CD4-positive, CD25-positive, alpha-beta regulatory T cell (primary cell): ENCODE measurements at regions not wholly inside any gene's neighbourhood (a gene's known extent, or its start where the extent isn't known, plus 50 kb on each side); places are given as distances from the start of the nearest gene placed in this dataset.
"Not testable (repeated sequence)": the region's sequence is repeated elsewhere in the genome, so short reads cannot be mapped to it uniquely, and the experiment has no call there.

ENCODE experiments used
- ATAC-seq, 2 donors: fragments of 150-1000 bp; cut with Tn5 transposase; one replicate each; pipeline ENCODE4 v1.10.0; 2021; ENCODE audit warnings: low read depth in 2 of 2, moderate number of reproducible peaks in 2 of 2, moderate library complexity in 1 of 2
- DNase-seq, 3 donors: peaks; one replicate each; pipeline versions ENCODE4 v3.0.0 to v3.0.0-alpha.2; 2012 to 2022; ENCODE audit warnings: mixed read lengths in 1 of 3
- H3K27ac ChIP-seq: one replicate; pipeline ENCODE4 v1.7.0; 2013; ENCODE audit warnings: mild to moderate bottlenecking, low read length; ENCODE audit not compliant: insufficient read depth, poor library complexity, severe bottlenecking
- H3K27me3 ChIP-seq: one replicate; pipeline ENCODE4 v1.7.0; 2013; ENCODE audit warnings: low read length; ENCODE audit not compliant: control insufficient read depth, insufficient read depth
- H3K36me3 ChIP-seq: one replicate; pipeline ENCODE4 v1.7.0; 2013; ENCODE audit warnings: mild to moderate bottlenecking, low read length, moderate library complexity; ENCODE audit not compliant: control insufficient read depth, insufficient read depth
- H3K4me1 ChIP-seq: 2 replicates; pipeline ENCODE4 v1.7.0; 2013; ENCODE audit warnings: mild to moderate bottlenecking, low read length; ENCODE audit not compliant: insufficient read depth, control insufficient read depth, poor library complexity, severe bottlenecking
- H3K4me3 ChIP-seq: one replicate; pipeline ENCODE4 v1.7.0; 2013; ENCODE audit warnings: low read depth, mild to moderate bottlenecking, low read length, moderate library complexity
- H3K9me3 ChIP-seq, 2 experiments: 1 replicate in 1 of 2; 2 replicates in 1 of 2; pipeline ENCODE4 v1.7.0; 2013; ENCODE audit warnings: low read length in 2 of 2, mild to moderate bottlenecking in 1 of 2, moderate library complexity in 1 of 2; ENCODE audit not compliant: control insufficient read depth in 2 of 2
- H3K27ac Mint-ChIP-seq, 3 donors: one replicate each; pipeline ENCODE4 v1.8.0; 2020 to 2022; ENCODE audit warnings: mild to moderate bottlenecking in 3 of 3, mixed read lengths in 3 of 3, moderate library complexity in 2 of 3
- H3K27me3 Mint-ChIP-seq: one replicate; pipeline ENCODE4 v1.8.0; 2022; ENCODE audit warnings: mild to moderate bottlenecking, mixed read lengths
- H3K36me3 Mint-ChIP-seq: one replicate; pipeline ENCODE4 v1.8.0; 2020; ENCODE audit warnings: mixed read lengths
- H3K4me1 Mint-ChIP-seq, 4 donors: one replicate each; pipeline ENCODE4 v1.8.0; 2020 to 2022; ENCODE audit warnings: mixed read lengths in 4 of 4, mild to moderate bottlenecking in 1 of 4
- H3K4me3 Mint-ChIP-seq, 4 donors: one replicate each; pipeline ENCODE4 v1.8.0; 2020 to 2022; ENCODE audit warnings: mild to moderate bottlenecking in 4 of 4, mixed read lengths in 4 of 4, moderate library complexity in 3 of 4
- H3K9me3 Mint-ChIP-seq, 7 donors: one replicate each; pipeline ENCODE4 v1.8.0; 2020 to 2022; ENCODE audit warnings: mixed read lengths in 7 of 7, mild to moderate bottlenecking in 3 of 7, moderate library complexity in 2 of 7

- DNase-seq, H3K4me1 ChIP-seq, H3K27ac ChIP-seq, H3K9me3 Mint-ChIP-seq, H3K4me1 Mint-ChIP-seq, H3K36me3 Mint-ChIP-seq, H3K9me3 ChIP-seq, H3K4me3 Mint-ChIP-seq, H3K4me3 ChIP-seq, ATAC-seq, H3K27me3 Mint-ChIP-seq, H3K36me3 ChIP-seq, H3K27me3 ChIP-seq, H3K27ac Mint-ChIP-seq: not testable (repeated sequence)
Observed at GRCh38 chrY:22472027-22472426, 68.8 kb downstream of the RBMY1J start.

- H3K4me1 Mint-ChIP-seq, DNase-seq: not testable (repeated sequence)
Observed at GRCh38 chrY:22477846-22478245, 74.6 kb downstream of the RBMY1J start.

GRCh38 chrY:22484465-22484864, 81.3 kb downstream of the RBMY1J start:
- not testable (repeated sequence) for H3K9me3 ChIP-seq, H3K4me1 ChIP-seq, H3K9me3 Mint-ChIP-seq, H3K27me3 ChIP-seq, H3K36me3 ChIP-seq, H3K27ac Mint-ChIP-seq, H3K4me1 Mint-ChIP-seq, ATAC-seq, DNase-seq, H3K4me3 ChIP-seq, H3K4me3 Mint-ChIP-seq, H3K36me3 Mint-ChIP-seq, H3K27me3 Mint-ChIP-seq, H3K27ac ChIP-seq

More at GRCh38 chrY:22477846-22478245, 74.6 kb downstream of the RBMY1J start:
- H3K9me3 Mint-ChIP-seq, H3K27me3 ChIP-seq, H3K9me3 ChIP-seq, H3K27me3 Mint-ChIP-seq, H3K36me3 Mint-ChIP-seq, H3K27ac ChIP-seq, H3K4me3 ChIP-seq, H3K27ac Mint-ChIP-seq, H3K36me3 ChIP-seq, H3K4me1 ChIP-seq, H3K4me3 Mint-ChIP-seq, ATAC-seq: not testable (repeated sequence)

- not testable (repeated sequence) for H3K27ac Mint-ChIP-seq, H3K9me3 ChIP-seq, H3K4me1 ChIP-seq, H3K4me3 ChIP-seq, H3K4me1 Mint-ChIP-seq, ATAC-seq, DNase-seq, H3K27me3 ChIP-seq, H3K27ac ChIP-seq, H3K36me3 ChIP-seq, H3K9me3 Mint-ChIP-seq, H3K4me3 Mint-ChIP-seq, H3K36me3 Mint-ChIP-seq, H3K27me3 Mint-ChIP-seq
Observed at GRCh38 chrY:22488688-22489087, 85.5 kb downstream of the RBMY1J start.

- peak in 1 of 2 donors; percentile 90 for ATAC-seq
- H3K4me3 ChIP-seq: not testable (repeated sequence)
Observed at GRCh38 chrY:22499756-22500155, 96.5 kb downstream of the RBMY1J start.

GRCh38 chrY:22513719-22514118, 110.5 kb downstream of the RBMY1J start:
- not testable (repeated sequence) for H3K27ac Mint-ChIP-seq, H3K36me3 Mint-ChIP-seq, H3K27me3 ChIP-seq, H3K36me3 ChIP-seq, H3K27ac ChIP-seq, H3K9me3 ChIP-seq, H3K9me3 Mint-ChIP-seq, DNase-seq, H3K4me3 Mint-ChIP-seq, H3K4me1 Mint-ChIP-seq, ATAC-seq, H3K4me3 ChIP-seq, H3K4me1 ChIP-seq, H3K27me3 Mint-ChIP-seq

More at GRCh38 chrY:22499756-22500155, 96.5 kb downstream of the RBMY1J start:
- not testable (repeated sequence) for H3K27ac ChIP-seq, H3K4me3 Mint-ChIP-seq, H3K36me3 ChIP-seq, H3K27ac Mint-ChIP-seq, H3K27me3 Mint-ChIP-seq, H3K27me3 ChIP-seq, H3K4me1 ChIP-seq, DNase-seq, H3K4me1 Mint-ChIP-seq, H3K9me3 ChIP-seq, H3K36me3 Mint-ChIP-seq, H3K9me3 Mint-ChIP-seq

GRCh38 chrY:22525841-22526240, 122.6 kb downstream of the RBMY1J start:
- not testable (repeated sequence) for H3K9me3 ChIP-seq, H3K4me3 ChIP-seq, H3K4me1 ChIP-seq, H3K36me3 ChIP-seq, H3K4me3 Mint-ChIP-seq, H3K27ac Mint-ChIP-seq, H3K27ac ChIP-seq, H3K36me3 Mint-ChIP-seq, DNase-seq, H3K4me1 Mint-ChIP-seq, H3K9me3 Mint-ChIP-seq, ATAC-seq, H3K27me3 ChIP-seq, H3K27me3 Mint-ChIP-seq

- not testable (repeated sequence) for H3K4me1 ChIP-seq, H3K9me3 Mint-ChIP-seq, H3K36me3 ChIP-seq, H3K27ac ChIP-seq, DNase-seq, H3K4me1 Mint-ChIP-seq, H3K4me3 Mint-ChIP-seq, H3K27me3 Mint-ChIP-seq, H3K27me3 ChIP-seq, H3K4me3 ChIP-seq, ATAC-seq, H3K36me3 Mint-ChIP-seq, H3K9me3 ChIP-seq, H3K27ac Mint-ChIP-seq
Observed at GRCh38 chrY:22572975-22573374, 169.8 kb downstream of the RBMY1J start.
